CD8-positive, alpha-beta memory T cell (primary cell): ENCODE measurements at regions not wholly inside any gene's neighbourhood (a gene's known extent, or its start where the extent isn't known, plus 50 kb on each side); places are given as distances from the start of the nearest gene placed in this dataset.
A peak's percentile ranks its signal among the peaks of the same experiment; 100 is the strongest.

Experiments
- CTCF ChIA-PET: fragments of 350-600 bp; sonication (Branson Sonifier 250); formaldehyde crosslinking; loops from one replicate; lab custom pipeline; 2021; ENCODE audit warnings: antibody characterized with exemption; lab: Charles Lee
- POLR2A ChIA-PET: fragments of 350-600 bp; sonication (Branson Sonifier 250); formaldehyde crosslinking; loops from one replicate; lab custom pipeline; 2021; ENCODE audit warnings: antibody characterized with exemption; lab: Charles Lee
- DNase-seq, 5 donors: peaks; one replicate each; pipeline versions ENCODE4 v3.0.0 to v3.0.0-alpha.2; 2020 to 2022; ENCODE audit warnings: mixed read lengths in 1 of 5
- H3K27ac ChIP-seq: one replicate; pipeline ENCODE4 v1.7.0; 2013; ENCODE audit warnings: low read depth, mild to moderate bottlenecking, low read length, moderate library complexity
- H3K27me3 ChIP-seq: 2 replicates; pipeline ENCODE4 v1.7.0; 2013; ENCODE audit warnings: low read length, mild to moderate bottlenecking; ENCODE audit not compliant: insufficient read depth, poor library complexity, severe bottlenecking
- H3K36me3 ChIP-seq: 2 replicates; pipeline ENCODE4 v1.7.0; 2013; ENCODE audit warnings: mild to moderate bottlenecking, low read length, moderate library complexity; ENCODE audit not compliant: insufficient read depth
- H3K4me1 ChIP-seq: 2 replicates; pipeline ENCODE4 v1.7.0; 2013; ENCODE audit warnings: mild to moderate bottlenecking, low read length, moderate library complexity; ENCODE audit not compliant: insufficient read depth
- H3K4me3 ChIP-seq: 2 replicates; pipeline ENCODE4 v1.7.0; 2013; ENCODE audit warnings: mild to moderate bottlenecking, low read length
- H3K9me3 ChIP-seq: 2 replicates; pipeline ENCODE4 v1.7.0; 2013; ENCODE audit warnings: mild to moderate bottlenecking, low read length
- H3K27ac Mint-ChIP-seq, 8 donors: one replicate each; pipeline ENCODE4 v1.8.0; 2020 to 2021; ENCODE audit warnings: mixed read lengths in 8 of 8, mild to moderate bottlenecking in 6 of 8, inconsistent platforms in 3 of 8, moderate library complexity in 3 of 8
- H3K27me3 Mint-ChIP-seq, 2 donors: one replicate each; pipeline ENCODE4 v1.8.0; 2020 to 2021; ENCODE audit warnings: mixed read lengths in 2 of 2, mild to moderate bottlenecking in 1 of 2, moderate library complexity in 1 of 2
- H3K36me3 Mint-ChIP-seq, 3 donors: one replicate each; pipeline ENCODE4 v1.8.0; 2020 to 2021; ENCODE audit warnings: mixed read lengths in 3 of 3, inconsistent platforms in 1 of 3, mild to moderate bottlenecking in 1 of 3
- H3K4me1 Mint-ChIP-seq, 3 donors: one replicate each; pipeline ENCODE4 v1.8.0; 2020 to 2021; ENCODE audit warnings: mixed read lengths in 3 of 3, inconsistent platforms in 1 of 3, mild to moderate bottlenecking in 1 of 3
- H3K4me3 Mint-ChIP-seq, 7 donors: one replicate each; pipeline ENCODE4 v1.8.0; 2020 to 2021; ENCODE audit warnings: mixed read lengths in 7 of 7, mild to moderate bottlenecking in 6 of 7, moderate library complexity in 4 of 7, inconsistent platforms in 2 of 7
- H3K9me3 Mint-ChIP-seq, 5 donors: one replicate each; pipeline ENCODE4 v1.8.0; 2020 to 2022; ENCODE audit warnings: mixed read lengths in 5 of 5, mild to moderate bottlenecking in 3 of 5, moderate library complexity in 2 of 5, inconsistent platforms in 1 of 5

- Histone ChIP-seq H3K36me3 (no peaks in the 10 kb centered on the region), H3K4me3 (no peak overlapping the region), H3K4me1 (peaks cover 32% of the 10 kb centered on the region), H3K27me3 (no peaks in the 10 kb centered on the region), H3K9me3 (no peaks in the 10 kb centered on the region), H3K27ac (no peak overlapping the region)
- peaks cover 0 to 2% of the 10 kb centered on the region in 2 donors for H3K27me3 Mint-ChIP-seq
- POLR2A ChIA-PET = interaction anchor here (0.5 to 1.6 kb wide), 3 partner anchors 9 to 14 kb away, joined by 3 to 6 read pairs (median 4); no protein-coding TSS in a partner anchor
- peaks cover 0 to 4% (median 2%) of the 10 kb centered on the region in 3 donors for H3K36me3 Mint-ChIP-seq
- H3K4me1 Mint-ChIP-seq = peaks cover 33 to 58% (median 48%) of the 10 kb centered on the region in 3 donors
- H3K9me3 Mint-ChIP-seq = no peaks in the 10 kb centered on the region
- CTCF ChIA-PET = interaction anchor here (1.1 to 1.3 kb wide), 3 partner anchors 8 to 22 kb away, joined by 3 read pairs; no protein-coding TSS in a partner anchor
- DNase-seq = peak in 1 of 5 donors; percentile 15
- peak overlapping the region; percentile 18 to 91 (median 84) for H3K27ac Mint-ChIP-seq
- H3K4me3 Mint-ChIP-seq = peak overlapping the region in 1 of 7 donors; percentile 33
These were observed 80.9 kb upstream of the CD44 start for GRCh38 chr11:35057926-35058668.

GRCh38 chr11:35058669-35059434 is 80.1 kb upstream of the CD44 start:
- ChIA-PET CTCF (interaction anchor here (1.1 to 1.3 kb wide), 3 partner anchors 8 to 21 kb away, joined by 3 read pairs; no protein-coding TSS in a partner anchor), POLR2A (interaction anchor here (0.5 to 1.6 kb wide), 4 partner anchors 9 to 843 kb away, joined by 3 to 6 read pairs (median 4); no protein-coding TSS in a partner anchor)
- no peak overlapping the region for H3K27ac ChIP-seq
- H3K9me3 ChIP-seq = no peaks in the 10 kb centered on the region
- no peaks in the 10 kb centered on the region for H3K9me3 Mint-ChIP-seq
- no peak overlapping the region for H3K4me3 ChIP-seq
- peaks cover 0 to 2% of the 10 kb centered on the region in 2 donors for H3K27me3 Mint-ChIP-seq
- no peaks in the 10 kb centered on the region for H3K27me3 ChIP-seq
- H3K36me3 Mint-ChIP-seq = peaks cover 0 to 4% (median 2%) of the 10 kb centered on the region in 3 donors
- DNase-seq = no peak
- no peaks in the 10 kb centered on the region for H3K36me3 ChIP-seq
- peak overlapping the region in 5 of 7 donors; percentile 4 to 33 (median 8) for H3K4me3 Mint-ChIP-seq
- peaks cover 33 to 58% (median 48%) of the 10 kb centered on the region in 3 donors for H3K4me1 Mint-ChIP-seq
- peak overlapping the region; percentile 38 to 93 (median 84) for H3K27ac Mint-ChIP-seq
- peaks cover 32% of the 10 kb centered on the region for H3K4me1 ChIP-seq

GRCh38 chr11:35061516-35062440 is 77.2 kb upstream of the CD44 start:
- Mint-ChIP-seq H3K27ac (peak overlapping the region in 1 of 8 donors; percentile 17), H3K27me3 (no peaks in the 10 kb centered on the region), H3K36me3 (peaks cover 0 to 4% (median 2%) of the 10 kb centered on the region in 3 donors), H3K9me3 (no peaks in the 10 kb centered on the region), H3K4me3 (no peak overlapping the region), H3K4me1 (peaks cover 43 to 65% (median 61%) of the 10 kb centered on the region in 3 donors)
- H3K36me3 ChIP-seq = no peaks in the 10 kb centered on the region
- no peaks in the 10 kb centered on the region for H3K27me3 ChIP-seq
- H3K4me1 ChIP-seq = peaks cover 47% of the 10 kb centered on the region
- CTCF ChIA-PET = no interaction called here
- POLR2A ChIA-PET = no interaction called here
- no peak overlapping the region for H3K27ac ChIP-seq
- H3K9me3 ChIP-seq = no peaks in the 10 kb centered on the region
- DNase-seq = no peak
- no peak overlapping the region for H3K4me3 ChIP-seq

- ChIA-PET CTCF (interaction anchor here (1.6 kb wide), 1 partner anchor 16 kb away, joined by 4 read pairs; no protein-coding TSS in a partner anchor), POLR2A (no interaction called here)
- no peak overlapping the region for H3K4me3 Mint-ChIP-seq
- H3K27ac Mint-ChIP-seq = no peak overlapping the region
- H3K9me3 ChIP-seq = no peaks in the 10 kb centered on the region
- H3K4me3 ChIP-seq = no peak overlapping the region
- H3K36me3 ChIP-seq = no peaks in the 10 kb centered on the region
- DNase-seq = no peak
- H3K4me1 ChIP-seq = peaks cover 45% of the 10 kb centered on the region
- no peaks in the 10 kb centered on the region for H3K27me3 Mint-ChIP-seq
- H3K9me3 Mint-ChIP-seq = no peaks in the 10 kb centered on the region
- H3K36me3 Mint-ChIP-seq = peaks cover 0 to 2% (median 0%) of the 10 kb centered on the region in 3 donors
- H3K27me3 ChIP-seq = no peaks in the 10 kb centered on the region
- no peak overlapping the region for H3K27ac ChIP-seq
- H3K4me1 Mint-ChIP-seq = peaks cover 43 to 65% (median 62%) of the 10 kb centered on the region in 3 donors
These were observed 75.5 kb upstream of the CD44 start for GRCh38 chr11:35063488-35063931.

- Mint-ChIP-seq H3K36me3 (peaks cover 0 to 2% (median 0%) of the 10 kb centered on the region in 3 donors), H3K27ac (no peak overlapping the region), H3K27me3 (no peaks in the 10 kb centered on the region), H3K4me1 (peaks cover 40 to 65% (median 62%) of the 10 kb centered on the region in 3 donors), H3K9me3 (no peaks in the 10 kb centered on the region), H3K4me3 (no peak overlapping the region)
- CTCF ChIA-PET = interaction anchor here (1.0 to 1.6 kb wide), 4 partner anchors 12 to 24 kb away, joined by 3 to 4 read pairs (median 3); no protein-coding TSS in a partner anchor
- Histone ChIP-seq H3K36me3 (no peaks in the 10 kb centered on the region), H3K27ac (no peak overlapping the region), H3K27me3 (no peaks in the 10 kb centered on the region), H3K4me1 (peaks cover 41% of the 10 kb centered on the region), H3K4me3 (no peak overlapping the region), H3K9me3 (no peaks in the 10 kb centered on the region)
- DNase-seq = no peak
- POLR2A ChIA-PET = interaction anchor here (0.9 kb wide), 1 partner anchor 96 kb away, joined by 3 read pairs; no protein-coding TSS in a partner anchor
These were observed 74.7 kb upstream of the CD44 start for GRCh38 chr11:35064114-35064800.

- ChIA-PET CTCF (interaction anchor here (1.4 to 2.1 kb wide), 4 partner anchors 9 to 20 kb away, joined by 3 to 5 read pairs (median 4); no protein-coding TSS in a partner anchor), POLR2A (interaction anchor here (1.1 kb wide), 1 partner anchor 18 kb away, joined by 5 read pairs; no protein-coding TSS in a partner anchor)
- H3K4me1 ChIP-seq = peaks cover 31% of the 10 kb centered on the region
- H3K27me3 ChIP-seq = no peaks in the 10 kb centered on the region
- H3K27me3 Mint-ChIP-seq = no peaks in the 10 kb centered on the region
- peak overlapping the region in 3 of 7 donors; percentile 6 to 84 (median 75) for H3K4me3 Mint-ChIP-seq
- no peaks in the 10 kb centered on the region for H3K9me3 ChIP-seq
- peaks cover 0 to 11% (median 11%) of the 10 kb centered on the region in 5 donors for H3K9me3 Mint-ChIP-seq
- H3K4me3 ChIP-seq = no peak overlapping the region
- H3K4me1 Mint-ChIP-seq = peaks cover 33 to 57% (median 55%) of the 10 kb centered on the region in 3 donors
- H3K27ac ChIP-seq = no peak overlapping the region
- DNase-seq = no peak
- H3K36me3 Mint-ChIP-seq = peaks cover 0 to 12% (median 2%) of the 10 kb centered on the region in 3 donors
- H3K27ac Mint-ChIP-seq = peak overlapping the region in 6 of 8 donors; percentile 43 to 93 (median 81)
- H3K36me3 ChIP-seq = no peaks in the 10 kb centered on the region
These were observed 73.4 kb upstream of the CD44 start for GRCh38 chr11:35065566-35065965.
